ENCODE measurements at regions not wholly inside any gene's neighbourhood (a gene's known extent, or its start where the extent isn't known, plus 50 kb on each side); places are given as distances from the start of the nearest gene placed in this dataset.

GRCh38 chr9:115925424-115925823, 228.2 kb upstream of the PAPPA start:
- H3K9ac ChIP-seq: no peak overlapping the region
- H3K9me3 ChIP-seq (replicated peaks in 1 of 11): no peaks in the 10 kb centered on the region; a peak in 1 of 22 replicates
- H3K36me3 ChIP-seq: no peaks in the 10 kb centered on the region
- no peak overlapping the region for H3K4me2 ChIP-seq
- H3K4me3 ChIP-seq: no peak overlapping the region
- H3K27me3 ChIP-seq: no peaks in the 10 kb centered on the region
- no peak for TF ChIP-seq Cebpa-rat (IDR thresholded peaks at IDR 0.05)
- H4K20me1 ChIP-seq: no peaks in the 10 kb centered on the region
- no peaks in the 10 kb centered on the region; a peak in 1 of 20 replicates for H3K4me1 ChIP-seq
- no peak overlapping the region for H3K27ac ChIP-seq

GRCh38 chr9:115930472-115930871, 223.1 kb upstream of the PAPPA start:
- Histone ChIP-seq H3K36me3 (no peaks in the 10 kb centered on the region), H3K27me3 (no peaks in the 10 kb centered on the region), H4K20me1 (no peaks in the 10 kb centered on the region), H3K27ac (no peak overlapping the region), H3K4me2 (no peak overlapping the region), H3K9ac (no peak overlapping the region), H3K9me3 (replicated peaks in 1 of 11) (peaks cover 0 to 13% (median 0%) of the 10 kb centered on the region in 11 experiments; a peak in 10 of 22 replicates), H3K4me1 (no peaks in the 10 kb centered on the region), H3K4me3 (no peak overlapping the region)
- TF ChIP-seq Cebpa-rat (IDR thresholded peaks at IDR 0.05): no peak

- Histone ChIP-seq H3K4me3 (no peak overlapping the region), H3K27me3 (no peaks in the 10 kb centered on the region), H3K4me1 (peaks cover 0 to 17% (median 0%) of the 10 kb centered on the region in 10 experiments; a peak in 4 of 20 replicates), H4K20me1 (no peaks in the 10 kb centered on the region), H3K27ac (no peak overlapping the region), H3K4me2 (no peak overlapping the region), H3K9ac (no peak overlapping the region), H3K36me3 (no peaks in the 10 kb centered on the region), H3K9me3 (replicated peaks in 1 of 11) (peaks cover 0 to 26% (median 0%) of the 10 kb centered on the region in 11 experiments; a peak in 10 of 22 replicates)
- TF ChIP-seq Cebpa-rat (IDR thresholded peaks at IDR 0.05): no peak
These were observed 215.1 kb upstream of the PAPPA start for GRCh38 chr9:115938479-115938878.

- Histone ChIP-seq H3K4me1 (peaks cover 0 to 25% (median 0%) of the 10 kb centered on the region in 10 experiments; a peak in 5 of 20 replicates), H3K36me3 (no peaks in the 10 kb centered on the region), H3K4me2 (no peak overlapping the region), H3K27ac (no peak overlapping the region), H3K27me3 (no peaks in the 10 kb centered on the region), H4K20me1 (no peaks in the 10 kb centered on the region), H3K4me3 (no peak overlapping the region), H3K9ac (no peak overlapping the region), H3K9me3 (replicated peaks in 1 of 11) (peaks cover 0 to 26% (median 0%) of the 10 kb centered on the region in 11 experiments; a peak in 10 of 22 replicates)
- no peak for TF ChIP-seq Cebpa-rat (IDR thresholded peaks at IDR 0.05)
These were observed 214.4 kb upstream of the PAPPA start for GRCh38 chr9:115939065-115939765.

- H3K9ac ChIP-seq: no peak overlapping the region
- H3K4me1 ChIP-seq: peaks cover 0 to 34% (median 0%) of the 10 kb centered on the region in 10 experiments; a peak in 5 of 20 replicates
- no peak overlapping the region for H3K27ac ChIP-seq
- H3K9me3 ChIP-seq (replicated peaks in 1 of 11): 0 out of 22 replicates have a peak, but pooled peaks cover 0 to 2% (median 0%) of the 10 kb centered on the region in 11 experiments
- H3K27me3 ChIP-seq: no peaks in the 10 kb centered on the region
- TF ChIP-seq Cebpa-rat (IDR thresholded peaks at IDR 0.05): no peak
- no peaks in the 10 kb centered on the region for H4K20me1 ChIP-seq
- H3K4me2 ChIP-seq: peak overlapping the region in 2 of 11 experiments; percentile 13 to 29; a peak in 4 of 22 replicates
- H3K4me3 ChIP-seq: no peak overlapping the region
- H3K36me3 ChIP-seq: no peaks in the 10 kb centered on the region
These were observed 211.9 kb upstream of the PAPPA start for GRCh38 chr9:115941561-115942315.

DNA sequence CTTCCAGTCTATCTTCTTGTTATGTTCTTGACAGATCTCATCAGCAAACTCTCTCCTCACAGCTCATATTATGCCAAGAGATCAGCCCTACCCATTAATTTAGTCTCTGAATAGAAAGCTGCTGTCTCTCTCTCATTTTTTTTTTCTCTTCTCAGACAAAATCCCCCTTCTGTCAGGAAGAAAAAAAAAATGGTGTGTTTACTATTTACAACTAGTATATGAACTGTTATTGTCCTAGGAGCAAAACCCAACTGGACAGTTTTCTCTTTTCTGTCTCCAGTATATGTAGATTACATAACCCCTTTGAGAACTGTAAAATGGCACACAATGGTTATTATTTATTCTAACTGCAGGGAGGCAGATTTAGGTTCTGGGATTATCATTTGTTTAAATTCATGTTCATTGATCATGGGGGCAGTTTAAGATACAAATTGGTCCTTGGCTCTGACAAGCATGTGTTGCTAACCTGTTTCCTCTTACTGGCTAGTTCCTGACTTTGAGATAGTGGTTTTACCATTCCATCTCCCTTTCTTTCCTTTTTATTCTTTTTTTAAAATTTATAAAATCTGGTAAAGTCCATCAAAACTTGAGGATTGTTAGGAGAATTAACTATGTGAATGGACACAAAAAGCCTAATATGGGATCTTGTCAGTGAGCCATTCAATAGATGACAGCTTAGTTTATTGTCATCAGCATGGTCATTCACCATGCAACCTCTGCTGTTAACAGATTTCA, 210.0 kb upstream of the PAPPA start:
- no peak overlapping the region for H3K4me3 ChIP-seq
- no peak overlapping the region for H3K9ac ChIP-seq
- H3K4me2 ChIP-seq: peak overlapping the region in 2 of 11 experiments; percentile 34 to 43; a peak in 4 of 22 replicates
- no peaks in the 10 kb centered on the region for H3K9me3 ChIP-seq (replicated peaks in 1 of 11)
- H3K27me3 ChIP-seq: no peaks in the 10 kb centered on the region
- TF ChIP-seq Cebpa-rat (IDR thresholded peaks at IDR 0.05): no peak
- peak overlapping the region in 3 of 11 experiments; percentile 15 to 33 (median 29); a peak in 6 of 22 replicates for H3K27ac ChIP-seq
- H3K4me1 ChIP-seq: peaks cover 0 to 34% (median 0%) of the 10 kb centered on the region in 10 experiments; a peak in 5 of 20 replicates
- no peaks in the 10 kb centered on the region for H4K20me1 ChIP-seq
- no peaks in the 10 kb centered on the region for H3K36me3 ChIP-seq

DNA sequence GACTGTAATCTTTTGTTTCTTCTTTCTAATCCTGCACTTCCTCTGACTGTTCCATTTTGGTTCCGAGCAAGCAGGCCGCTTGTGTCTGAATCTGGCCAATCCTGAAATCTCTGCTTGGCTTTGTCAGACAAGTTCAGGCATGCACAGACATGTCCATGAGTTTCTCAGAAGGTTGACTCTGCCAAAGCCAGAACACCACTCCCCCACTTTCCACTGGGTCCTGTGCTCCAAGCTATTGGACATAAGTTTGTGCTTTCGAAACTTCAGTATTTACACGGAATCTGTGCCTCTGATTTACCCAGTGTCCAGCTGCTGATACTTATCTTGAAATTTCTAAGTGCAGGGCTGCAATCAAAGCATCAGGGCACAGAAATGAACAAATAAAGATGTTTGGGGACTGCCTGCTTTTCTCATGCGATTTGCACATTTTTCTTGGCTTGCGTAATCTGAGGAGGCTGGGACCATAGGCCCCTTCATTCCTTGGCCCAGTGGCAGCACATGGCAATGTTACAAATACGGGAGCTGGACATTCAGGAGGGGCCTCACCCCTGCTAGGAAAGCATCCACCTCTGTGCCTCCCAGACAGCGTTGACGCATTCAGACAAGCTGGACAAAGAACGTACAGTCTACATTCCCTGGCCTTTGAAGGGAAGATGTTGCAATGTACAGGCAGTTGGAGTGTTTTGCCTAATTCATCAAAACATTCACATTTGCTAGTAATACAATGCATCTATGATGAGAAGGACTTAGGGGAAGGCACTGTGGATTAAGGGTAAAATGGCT, 209.2 kb upstream of the PAPPA start:
- Histone ChIP-seq H3K9ac (no peak overlapping the region), H3K27me3 (no peaks in the 10 kb centered on the region), H3K9me3 (replicated peaks in 1 of 11) (no peaks in the 10 kb centered on the region), H3K27ac (peak overlapping the region in 8 of 11 experiments; percentile 15 to 37 (median 27); a peak in 8 of 22 replicates), H4K20me1 (no peaks in the 10 kb centered on the region), H3K4me2 (peak overlapping the region in 4 of 11 experiments; percentile 5 to 43 (median 21); a peak in 4 of 22 replicates), H3K4me3 (no peak overlapping the region), H3K36me3 (no peaks in the 10 kb centered on the region), H3K4me1 (peaks cover 0 to 34% (median 0%) of the 10 kb centered on the region in 10 experiments; a peak in 5 of 20 replicates)
- TF ChIP-seq Cebpa-rat (IDR thresholded peaks at IDR 0.05): no peak; a peak in 1 of 22 replicates

- no peak overlapping the region for H3K9ac ChIP-seq
- no peaks in the 10 kb centered on the region for H4K20me1 ChIP-seq
- peak overlapping the region in 1 of 11 experiments; percentile 15; a peak in 1 of 22 replicates for H3K27ac ChIP-seq
- no peaks in the 10 kb centered on the region for H3K27me3 ChIP-seq
- TF ChIP-seq Cebpa-rat (IDR thresholded peaks at IDR 0.05): no peak
- no peaks in the 10 kb centered on the region for H3K36me3 ChIP-seq
- peak overlapping the region in 2 of 11 experiments; percentile 34 to 43; a peak in 2 of 22 replicates for H3K4me2 ChIP-seq
- H3K9me3 ChIP-seq (replicated peaks in 1 of 11): no peaks in the 10 kb centered on the region
- H3K4me1 ChIP-seq: peaks cover 0 to 34% (median 0%) of the 10 kb centered on the region in 10 experiments; a peak in 5 of 20 replicates
- H3K4me3 ChIP-seq: no peak overlapping the region
These were observed 208.6 kb upstream of the PAPPA start for GRCh38 chr9:115945009-115945431.

Data from BLaER1 treated with 17β-estradiol and CSF1 and Interleukin-3, amounts not matched to agents 10 nM and 100 nM (cell line).